Ishikawa (cell line): ENCODE measurements at regions not wholly inside any gene's neighbourhood (a gene's known extent, or its start where the extent isn't known, plus 50 kb on each side); places are given as distances from the start of the nearest gene placed in this dataset.

Experiments
- CEBPB ChIP-seq: IDR thresholded peaks from 2 replicates; pipeline ENCODE4 v1.6.1; 2012
- CREB1 ChIP-seq: IDR thresholded peaks from 2 replicates; pipeline ENCODE4 v1.6.1; 2012; ENCODE audit warnings: low read depth
- EP300 ChIP-seq: IDR thresholded peaks from 2 replicates; pipeline ENCODE4 v1.6.1; 2012; ENCODE audit warnings: borderline replicate concordance
- FOXM1 ChIP-seq: IDR thresholded peaks from 2 replicates; pipeline ENCODE4 v1.6.1; 2012; ENCODE audit warnings: low read depth, borderline replicate concordance
- MAX ChIP-seq: IDR thresholded peaks from 2 replicates; pipeline ENCODE4 v1.6.1; 2012
- NFIC ChIP-seq: IDR thresholded peaks from 2 replicates; pipeline ENCODE4 v1.6.1; 2012
- RAD21 ChIP-seq: IDR thresholded peaks from 2 replicates; pipeline ENCODE4 v1.6.1; 2012; ENCODE audit warnings: low read depth
- TAF1 ChIP-seq: IDR thresholded peaks from 2 replicates; pipeline ENCODE4 v1.6.1; 2012; ENCODE audit warnings: low read depth, mild to moderate bottlenecking
- TCF12 ChIP-seq: IDR thresholded peaks from 2 replicates; pipeline ENCODE4 v1.6.1; 2012; ENCODE audit warnings: low read depth
- TEAD4 ChIP-seq: IDR thresholded peaks from 2 replicates; pipeline ENCODE4 v1.6.1; 2012
- USF1 ChIP-seq: IDR thresholded peaks from 2 replicates; pipeline ENCODE4 v1.6.1; 2012
- YY1 ChIP-seq: IDR thresholded peaks from 2 replicates; pipeline ENCODE4 v1.6.1; 2012; ENCODE audit warnings: low read depth
- ZBTB7A ChIP-seq: IDR thresholded peaks from 2 replicates; pipeline ENCODE4 v1.6.1; 2012; ENCODE audit warnings: low read depth
- TF ChIP-seq, protein P1 (sequence below): IDR thresholded peaks from 2 replicates; pipeline ENCODE4 v1.6.1; 2012; ENCODE audit warnings: low read depth, mild to moderate bottlenecking

DNA sequence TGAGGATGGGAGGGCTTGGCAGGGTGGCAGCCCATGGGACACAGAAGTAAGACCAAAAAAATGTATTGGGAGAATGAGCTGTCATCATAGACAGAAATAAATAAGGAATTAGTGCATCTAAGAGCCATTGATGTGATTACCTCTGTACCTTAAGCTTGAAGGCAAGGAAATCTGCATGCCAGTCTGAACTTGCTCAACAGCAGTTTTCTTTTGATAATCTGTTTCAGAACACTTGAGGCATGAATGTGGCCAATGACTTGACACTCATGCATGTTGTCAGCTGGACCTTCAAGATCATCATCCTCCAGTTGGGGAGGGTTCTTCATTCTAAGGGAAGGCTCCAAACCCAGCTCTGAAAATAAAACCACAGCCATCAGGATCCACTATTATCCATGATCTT lies 148.5 kb downstream of the DCLK3 start:
- TF ChIP-seq TEAD4 (no peak), YY1 (no peak), CEBPB (no peak), CREB1 (no peak), FOXM1 (no peak), USF1 (no peak), MAX (no peak), EP300 (no peak), NFIC (no peak), ZBTB7A (no peak), TAF1 (no peak), TCF12 (no peak), RAD21 (no peak)
- TF ChIP-seq, protein P1, sequence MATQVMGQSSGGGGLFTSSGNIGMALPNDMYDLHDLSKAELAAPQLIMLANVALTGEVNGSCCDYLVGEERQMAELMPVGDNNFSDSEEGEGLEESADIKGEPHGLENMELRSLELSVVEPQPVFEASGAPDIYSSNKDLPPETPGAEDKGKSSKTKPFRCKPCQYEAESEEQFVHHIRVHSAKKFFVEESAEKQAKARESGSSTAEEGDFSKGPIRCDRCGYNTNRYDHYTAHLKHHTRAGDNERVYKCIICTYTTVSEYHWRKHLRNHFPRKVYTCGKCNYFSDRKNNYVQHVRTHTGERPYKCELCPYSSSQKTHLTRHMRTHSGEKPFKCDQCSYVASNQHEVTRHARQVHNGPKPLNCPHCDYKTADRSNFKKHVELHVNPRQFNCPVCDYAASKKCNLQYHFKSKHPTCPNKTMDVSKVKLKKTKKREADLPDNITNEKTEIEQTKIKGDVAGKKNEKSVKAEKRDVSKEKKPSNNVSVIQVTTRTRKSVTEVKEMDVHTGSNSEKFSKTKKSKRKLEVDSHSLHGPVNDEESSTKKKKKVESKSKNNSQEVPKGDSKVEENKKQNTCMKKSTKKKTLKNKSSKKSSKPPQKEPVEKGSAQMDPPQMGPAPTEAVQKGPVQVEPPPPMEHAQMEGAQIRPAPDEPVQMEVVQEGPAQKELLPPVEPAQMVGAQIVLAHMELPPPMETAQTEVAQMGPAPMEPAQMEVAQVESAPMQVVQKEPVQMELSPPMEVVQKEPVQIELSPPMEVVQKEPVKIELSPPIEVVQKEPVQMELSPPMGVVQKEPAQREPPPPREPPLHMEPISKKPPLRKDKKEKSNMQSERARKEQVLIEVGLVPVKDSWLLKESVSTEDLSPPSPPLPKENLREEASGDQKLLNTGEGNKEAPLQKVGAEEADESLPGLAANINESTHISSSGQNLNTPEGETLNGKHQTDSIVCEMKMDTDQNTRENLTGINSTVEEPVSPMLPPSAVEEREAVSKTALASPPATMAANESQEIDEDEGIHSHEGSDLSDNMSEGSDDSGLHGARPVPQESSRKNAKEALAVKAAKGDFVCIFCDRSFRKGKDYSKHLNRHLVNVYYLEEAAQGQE = no peak
